ENCODE measurements at regions not wholly inside any gene's neighbourhood (a gene's known extent, or its start where the extent isn't known, plus 50 kb on each side); places are given as distances from the start of the nearest gene placed in this dataset.

GRCh38 chr3:165981318-165981717 is 144.1 kb upstream of the BCHE start:
- TF ChIP-seq MAX (IDR thresholded peaks at IDR 0.05) = no peak
- no peak for TF ChIP-seq TP53 (CRISPR knock-in tag; IDR thresholded peaks at IDR 0.05)
- TF ChIP-seq CTCF (IDR thresholded peaks at IDR 0.05) = no peak
- TF ChIP-seq REST (IDR thresholded peaks at IDR 0.05) = no peak
- TF ChIP-seq MAFK (IDR thresholded peaks at IDR 0.05; ENCODE audit: partially characterized antibody) = no peak
- no peak for TF ChIP-seq EP300 (IDR thresholded peaks at IDR 0.05)
- TF ChIP-seq HDAC2 (IDR thresholded peaks at IDR 0.05) = no peak
- TF ChIP-seq CBX8 (IDR thresholded peaks at IDR 0.05) = no peak
- no peak for TF ChIP-seq NFE2L2 (conservative IDR thresholded peaks at IDR 0.05; ENCODE audit: low read length)
